Heart right ventricle (tissue), 16 donors: ENCODE measurements at regions not wholly inside any gene's neighbourhood (a gene's known extent, or its start where the extent isn't known, plus 50 kb on each side); places are given as distances from the start of the nearest gene placed in this dataset.

Experiments used
- ATAC-seq, 8 donors: fragments of 200-7000 bp; cut with Tn5 transposase; one replicate each; pipeline ENCODE4 v1.9.1; 2020; ENCODE audit warnings: mild to moderate bottlenecking in 8 of 8, moderate library complexity in 8 of 8, moderate number of reproducible peaks in 1 of 8
- DNase-seq, 2 donors: peaks; one replicate each; pipeline ENCODE4 v3.0.0-alpha.2; 2020
- H3K27ac ChIP-seq, 10 donors: fragments of 200-600 bp; sonication (generic) in 2 of 10; one replicate each; pipeline versions ENCODE4 v1.5.0 to v1.8.0; 2020 to 2022; ENCODE audit warnings: mild to moderate bottlenecking in 3 of 10
- H3K27me3 ChIP-seq, 7 donors: fragments of 200-600 bp; one replicate each; pipeline ENCODE4 v1.8.0; 2021 to 2022; ENCODE audit warnings: mild to moderate bottlenecking in 2 of 7
- H3K36me3 ChIP-seq, 9 donors: fragments of 200-600 bp; sonication (generic) in 1 of 9; one replicate each; pipeline versions ENCODE4 v1.5.0 to v1.8.0; 2020 to 2022; ENCODE audit warnings: mild to moderate bottlenecking in 2 of 9
- H3K4me1 ChIP-seq, 9 donors: fragments of 200-600 bp; sonication (generic) in 1 of 9; one replicate each; pipeline versions ENCODE4 v1.5.0 to v1.8.0; 2020 to 2022; ENCODE audit warnings: mild to moderate bottlenecking in 4 of 9
- H3K4me3 ChIP-seq, 10 donors: fragments of 200-600 bp; sonication (generic) in 2 of 10; one replicate each; pipeline versions ENCODE4 v1.5.0 to v1.8.0; 2020 to 2022; ENCODE audit warnings: mild to moderate bottlenecking in 7 of 10, moderate library complexity in 2 of 10
- H3K9me3 ChIP-seq, 11 donors: fragments of 200-600 bp in 10 of 11; sonication (generic) in 2 of 11; one replicate each; pipeline versions ENCODE4 v1.5.0 to v1.8.0; 2013 to 2022; ENCODE audit warnings: mild to moderate bottlenecking in 2 of 11, control low read depth in 1 of 11, moderate library complexity in 1 of 11
- WGBS, 2 donors: extraction: QIAGEN DNeasy Blood & Tissue Kit; methylation state at CpG; one replicate each; pipeline ENCODE4 v1.1.7; 2013; ENCODE audit warnings: inconsistent platforms in 1 of 2; 5-methylcytosine and 5-hydroxymethylcytosine counted together
- intact Hi-C, 10 donors: fragments of 100-400 bp; cut with DNase I; formaldehyde crosslinking; loops; one replicate each; pipeline versions ENCODE4 v1.11.1 to v1.14.2; 2022
- TF ChIP-seq, protein P1 (sequence below), 9 donors: fragments of 200-600 bp; sonication (generic) in 2 of 9; IDR thresholded peaks; one replicate each; pipeline versions ENCODE4 v1.5.0 to v1.8.0; 2021 to 2022; ENCODE audit warnings: antibody characterized with exemption in 9 of 9, mild to moderate bottlenecking in 5 of 9, moderate library complexity in 1 of 9
- donor health status: Arrhythmogenic right ventricular cardiomyopathy.
- donor health status: ischemic (EF 13 %, LVEDD 7.1; RV severe dilation, severe dysfunction).
- donor health status: healthy with polysubstance abuse.
- donor health status: DM: no; HTN: yes; CAD: no.
- donor health status: DM: no; HTN: no; CAD: no.
- donor health status: ischemic (EF 25% LVEDD 6.9; RV normal size, moderate dysfunction).
- donor health status: ischemic (EF 25% LVEDD 5.7; RV mildly dilated, moderate dysfunction).
- donor health status: healthy.
- donor health status: DM: yes; HTN: yes; CAD: no.
- donor health status: Ischemic cardiomyopathy.
- donor health status: ischemic (EF 35%, LVEDD 5.7; RV mildly dilated, moderate dysfunction).
- donor health status: nonischemic (EF 11% LVEDD 7.7; RV severe dilation, severe dysfunction).
- donor health status: DM: yes; HTN: yes; CAD: no.
- donor health status: PGD.
- donor health status: ischemic (EF 29% LVEDD 5.4; RV normal size, mild dysfunction).
- donor health status: nonischemic (EF 23%, LVEDD 6.1; RV moderate dilation, normal function).

GRCh38 chr12:127024791-127025190 is 1242.2 kb upstream of the TMEM132C start:
- H3K9me3 ChIP-seq: no peaks in the 10 kb centered on the region
- H3K27me3 ChIP-seq: peaks cover 0 to 23% (median 4%) of the 10 kb centered on the region in 7 donors
- ATAC-seq (no peak), DNase-seq (no peak)
- no peak overlapping the region for H3K4me3 ChIP-seq
- WGBS, 2 donors: 60 to 66% methylated on average over 2 of the region's 2 CpGs
- H3K36me3 ChIP-seq: no peaks in the 10 kb centered on the region
- TF ChIP-seq, protein P1, sequence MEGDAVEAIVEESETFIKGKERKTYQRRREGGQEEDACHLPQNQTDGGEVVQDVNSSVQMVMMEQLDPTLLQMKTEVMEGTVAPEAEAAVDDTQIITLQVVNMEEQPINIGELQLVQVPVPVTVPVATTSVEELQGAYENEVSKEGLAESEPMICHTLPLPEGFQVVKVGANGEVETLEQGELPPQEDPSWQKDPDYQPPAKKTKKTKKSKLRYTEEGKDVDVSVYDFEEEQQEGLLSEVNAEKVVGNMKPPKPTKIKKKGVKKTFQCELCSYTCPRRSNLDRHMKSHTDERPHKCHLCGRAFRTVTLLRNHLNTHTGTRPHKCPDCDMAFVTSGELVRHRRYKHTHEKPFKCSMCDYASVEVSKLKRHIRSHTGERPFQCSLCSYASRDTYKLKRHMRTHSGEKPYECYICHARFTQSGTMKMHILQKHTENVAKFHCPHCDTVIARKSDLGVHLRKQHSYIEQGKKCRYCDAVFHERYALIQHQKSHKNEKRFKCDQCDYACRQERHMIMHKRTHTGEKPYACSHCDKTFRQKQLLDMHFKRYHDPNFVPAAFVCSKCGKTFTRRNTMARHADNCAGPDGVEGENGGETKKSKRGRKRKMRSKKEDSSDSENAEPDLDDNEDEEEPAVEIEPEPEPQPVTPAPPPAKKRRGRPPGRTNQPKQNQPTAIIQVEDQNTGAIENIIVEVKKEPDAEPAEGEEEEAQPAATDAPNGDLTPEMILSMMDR (IDR thresholded peaks at IDR 0.05): no peak
- H3K4me1 ChIP-seq: no peaks in the 10 kb centered on the region
- H3K27ac ChIP-seq: no peak overlapping the region
- intact Hi-C loops: no loop called here

- Histone ChIP-seq H3K4me1 (no peaks in the 10 kb centered on the region), H3K27me3 (peaks cover 0 to 23% (median 4%) of the 10 kb centered on the region in 7 donors), H3K27ac (no peak overlapping the region), H3K4me3 (no peak overlapping the region), H3K9me3 (no peaks in the 10 kb centered on the region), H3K36me3 (no peaks in the 10 kb centered on the region)
- ATAC-seq (no peak), DNase-seq (no peak)
- WGBS, 2 donors: 52 to 65% methylated on average over 1 of the region's 1 CpG
- intact Hi-C loops: no loop called here
- TF ChIP-seq, protein P1 (IDR thresholded peaks at IDR 0.05): peak in 3 of 9 donors; percentile 10 to 27 (median 13)
Observed at GRCh38 chr12:127025545-127025944, 1241.4 kb upstream of the TMEM132C start.

GRCh38 chr12:127035011-127035879 is 1231.7 kb upstream of the TMEM132C start:
- TF ChIP-seq, protein P1 (IDR thresholded peaks at IDR 0.05): no peak
- ATAC-seq: no peak
- Histone ChIP-seq H3K27me3 (peaks cover 0 to 12% (median 4%) of the 10 kb centered on the region in 7 donors), H3K4me3 (no peak overlapping the region), H3K27ac (no peak overlapping the region), H3K9me3 (no peaks in the 10 kb centered on the region), H3K4me1 (no peaks in the 10 kb centered on the region), H3K36me3 (no peaks in the 10 kb centered on the region)
- DNase-seq: no peak
- WGBS, 2 donors: 85 to 88% methylated on average over 11 of the region's 11 CpGs
- intact Hi-C loops: no loop called here

- Histone ChIP-seq H3K27ac (no peak overlapping the region), H3K27me3 (peaks cover 0 to 12% (median 4%) of the 10 kb centered on the region in 7 donors), H3K9me3 (no peaks in the 10 kb centered on the region), H3K4me3 (no peak overlapping the region), H3K36me3 (no peaks in the 10 kb centered on the region), H3K4me1 (no peaks in the 10 kb centered on the region)
- 87 to 93% methylated on average over 1 of the region's 1 CpG for WGBS, 2 donors
- no peak for ATAC-seq
- TF ChIP-seq, protein P1 (IDR thresholded peaks at IDR 0.05): no peak
- intact Hi-C loops: no loop called here
- no peak for DNase-seq
Observed at GRCh38 chr12:127038152-127038551, 1228.8 kb upstream of the TMEM132C start.
